Loucy (cell line): ENCODE measurements at regions not wholly inside any gene's neighbourhood (a gene's known extent, or its start where the extent isn't known, plus 50 kb on each side); places are given as distances from the start of the nearest gene placed in this dataset.

Experiments used
- EZH2phosphoT487 ChIP-seq: fragments of 200-600 bp; IDR thresholded peaks from 2 replicates; pipeline ENCODE4 v1.6.1; 2018; ENCODE audit warnings: antibody characterized with exemption, mild to moderate bottlenecking, moderate library complexity, borderline replicate concordance
- TF ChIP-seq, protein P1 (sequence below): fragments of 200-600 bp; sonication (generic); conservative IDR thresholded peaks from 2 replicates; pipeline ENCODE4 v1.5.1; 2014; ENCODE audit warnings: mild to moderate bottlenecking, antibody characterized with exemption, low read length

DNA sequence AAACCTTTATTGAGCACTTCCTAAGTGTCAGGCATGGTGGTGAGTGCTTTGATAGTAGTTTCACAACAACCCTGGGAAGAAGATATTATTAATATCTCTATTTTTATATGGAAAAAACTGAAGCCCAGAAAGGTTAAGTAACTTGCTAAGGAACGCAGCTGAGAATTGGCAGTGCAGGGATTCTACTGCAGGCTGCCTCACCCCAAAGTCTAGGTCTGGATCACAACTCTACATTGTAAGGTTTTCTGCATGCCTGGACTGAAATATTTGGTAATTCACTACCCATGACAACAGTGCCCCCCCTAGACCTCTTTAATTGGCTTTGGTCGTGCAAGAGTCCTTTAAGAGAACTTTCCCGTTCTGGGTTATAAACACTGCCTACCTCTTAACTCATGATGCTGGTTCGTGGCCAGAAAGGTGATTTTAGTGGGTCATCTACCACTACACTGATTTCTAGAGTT, 67.1 kb upstream of the KCNQ5 start:
- TF ChIP-seq, protein P1, sequence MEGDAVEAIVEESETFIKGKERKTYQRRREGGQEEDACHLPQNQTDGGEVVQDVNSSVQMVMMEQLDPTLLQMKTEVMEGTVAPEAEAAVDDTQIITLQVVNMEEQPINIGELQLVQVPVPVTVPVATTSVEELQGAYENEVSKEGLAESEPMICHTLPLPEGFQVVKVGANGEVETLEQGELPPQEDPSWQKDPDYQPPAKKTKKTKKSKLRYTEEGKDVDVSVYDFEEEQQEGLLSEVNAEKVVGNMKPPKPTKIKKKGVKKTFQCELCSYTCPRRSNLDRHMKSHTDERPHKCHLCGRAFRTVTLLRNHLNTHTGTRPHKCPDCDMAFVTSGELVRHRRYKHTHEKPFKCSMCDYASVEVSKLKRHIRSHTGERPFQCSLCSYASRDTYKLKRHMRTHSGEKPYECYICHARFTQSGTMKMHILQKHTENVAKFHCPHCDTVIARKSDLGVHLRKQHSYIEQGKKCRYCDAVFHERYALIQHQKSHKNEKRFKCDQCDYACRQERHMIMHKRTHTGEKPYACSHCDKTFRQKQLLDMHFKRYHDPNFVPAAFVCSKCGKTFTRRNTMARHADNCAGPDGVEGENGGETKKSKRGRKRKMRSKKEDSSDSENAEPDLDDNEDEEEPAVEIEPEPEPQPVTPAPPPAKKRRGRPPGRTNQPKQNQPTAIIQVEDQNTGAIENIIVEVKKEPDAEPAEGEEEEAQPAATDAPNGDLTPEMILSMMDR: no peak
- TF ChIP-seq EZH2phosphoT487: no peak
